ENCODE measurements at regions not wholly inside any gene's neighbourhood (a gene's known extent, or its start where the extent isn't known, plus 50 kb on each side); places are given as distances from the start of the nearest gene placed in this dataset.

DNA sequence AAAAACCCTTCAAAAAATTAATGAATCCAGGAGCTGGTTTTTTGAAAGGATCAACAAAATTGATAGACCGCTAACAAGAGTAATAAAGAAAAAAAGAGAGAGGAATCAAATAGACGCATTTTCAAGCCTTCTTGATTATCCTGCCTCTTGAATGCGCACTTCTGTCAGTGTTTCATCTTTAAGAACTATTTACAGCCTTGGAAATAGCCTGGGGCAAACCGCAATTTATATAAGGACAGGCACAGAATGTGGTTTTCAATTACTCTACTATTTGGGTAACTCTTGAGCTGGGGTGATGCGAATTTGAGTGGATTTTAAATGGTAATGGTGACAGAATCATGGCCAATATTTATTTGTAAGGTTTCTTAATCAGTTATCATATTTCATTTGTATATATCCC lies 179.1 kb upstream of the OTX2 start:
- ChIA-PET POLR2A (no interaction called here), CTCF (no interaction called here)
- TF ChIP-seq ELF4 (IDR thresholded peaks at IDR 0.05) (no peak), LEF1 (IDR thresholded peaks at IDR 0.05; ENCODE audit: borderline replicate concordance) (no peak), TARDBP (IDR thresholded peaks at IDR 0.05) (no peak), ZNF384 (IDR thresholded peaks at IDR 0.05) (no peak), SP1 (IDR thresholded peaks at IDR 0.05) (no peak), FOXK2 (IDR thresholded peaks at IDR 0.05) (no peak), HDGF (IDR thresholded peaks at IDR 0.05; ENCODE audit: borderline replicate concordance) (no peak), ARNT (IDR thresholded peaks at IDR 0.05) (no peak), L3MBTL2 (conservative IDR thresholded peaks at IDR 0.05) (no peak), CTBP1 (IDR thresholded peaks at IDR 0.05; ENCODE audit: borderline replicate concordance) (no peak), SUZ12 (IDR thresholded peaks at IDR 0.05) (no peak), FOXA1 (IDR thresholded peaks at IDR 0.05) (no peak), FOXM1 (IDR thresholded peaks at IDR 0.05; ENCODE audit: borderline replicate concordance) (no peak), NFRKB (IDR thresholded peaks at IDR 0.05) (no peak)
- TF ChIP-seq, protein P1, sequence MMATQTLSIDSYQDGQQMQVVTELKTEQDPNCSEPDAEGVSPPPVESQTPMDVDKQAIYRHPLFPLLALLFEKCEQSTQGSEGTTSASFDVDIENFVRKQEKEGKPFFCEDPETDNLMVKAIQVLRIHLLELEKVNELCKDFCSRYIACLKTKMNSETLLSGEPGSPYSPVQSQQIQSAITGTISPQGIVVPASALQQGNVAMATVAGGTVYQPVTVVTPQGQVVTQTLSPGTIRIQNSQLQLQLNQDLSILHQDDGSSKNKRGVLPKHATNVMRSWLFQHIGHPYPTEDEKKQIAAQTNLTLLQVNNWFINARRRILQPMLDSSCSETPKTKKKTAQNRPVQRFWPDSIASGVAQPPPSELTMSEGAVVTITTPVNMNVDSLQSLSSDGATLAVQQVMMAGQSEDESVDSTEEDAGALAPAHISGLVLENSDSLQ (IDR thresholded peaks at IDR 0.05), result no peak
- DNase-seq (ENCODE audit: extremely low spot score), result no peak

DNA sequence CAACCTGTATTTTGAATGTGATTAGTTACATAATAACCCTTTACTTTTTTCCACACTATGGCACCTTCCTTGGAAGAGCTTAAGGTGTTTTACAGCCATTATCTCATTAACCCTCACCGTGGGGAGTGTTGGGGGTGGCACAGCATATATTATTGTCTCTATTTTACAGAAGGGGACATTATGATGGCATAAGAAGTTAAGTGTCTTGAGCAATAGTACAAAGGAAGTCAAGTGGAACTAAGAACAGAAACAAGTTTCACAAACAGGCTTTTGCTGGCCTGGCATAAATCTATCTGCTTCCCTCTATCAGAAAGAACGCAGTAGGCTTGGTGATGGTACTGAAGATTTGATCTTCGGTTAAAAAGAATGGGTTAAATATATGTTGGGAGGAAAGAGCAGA lies 169.7 kb upstream of the OTX2 start:
- TF ChIP-seq SP1 (IDR thresholded peaks at IDR 0.05), result no peak
- TF ChIP-seq HDGF (IDR thresholded peaks at IDR 0.05; ENCODE audit: borderline replicate concordance), result no peak
- TF ChIP-seq, protein P1 (IDR thresholded peaks at IDR 0.05), result no peak
- no peak for TF ChIP-seq TARDBP (IDR thresholded peaks at IDR 0.05)
- no peak for TF ChIP-seq LEF1 (IDR thresholded peaks at IDR 0.05; ENCODE audit: borderline replicate concordance)
- POLR2A ChIA-PET, result no interaction called here
- CTCF ChIA-PET, result no interaction called here
- no peak for DNase-seq (ENCODE audit: extremely low spot score)

DNA sequence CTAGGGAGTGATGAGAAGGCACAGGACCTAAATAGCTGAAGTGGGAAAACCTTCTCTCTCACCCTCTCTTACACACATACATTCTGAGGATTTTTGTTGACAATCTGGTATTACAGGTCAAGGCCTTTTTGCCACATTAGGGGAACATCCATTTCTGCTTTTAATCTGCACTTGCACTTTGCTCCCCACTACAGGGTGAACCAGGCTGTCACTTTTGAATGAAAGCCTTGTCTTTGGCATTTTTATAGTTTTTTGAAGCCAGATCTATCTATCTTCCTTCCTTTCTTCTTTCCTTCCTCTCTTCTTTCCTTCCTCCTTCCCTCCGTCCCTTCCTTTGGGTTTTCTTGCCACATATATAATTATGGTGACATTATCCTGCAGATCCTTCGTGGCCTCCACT lies 165.9 kb upstream of the OTX2 start:
- no peak for DNase-seq (ENCODE audit: extremely low spot score)
- TF ChIP-seq BHLHE40 (IDR thresholded peaks at IDR 0.05; ENCODE audit: borderline replicate concordance) (no peak), FOXK2 (IDR thresholded peaks at IDR 0.05) (no peak), LEF1 (IDR thresholded peaks at IDR 0.05; ENCODE audit: borderline replicate concordance) (no peak), SP1 (IDR thresholded peaks at IDR 0.05) (no peak), L3MBTL2 (conservative IDR thresholded peaks at IDR 0.05) (no peak), HDGF (IDR thresholded peaks at IDR 0.05; ENCODE audit: borderline replicate concordance) (no peak), ZNF384 (IDR thresholded peaks at IDR 0.05) (no peak), TARDBP (IDR thresholded peaks at IDR 0.05) (no peak)
- TF ChIP-seq, protein P1 (IDR thresholded peaks at IDR 0.05), result no peak
- POLR2A ChIA-PET, result no interaction called here
- CTCF ChIA-PET, result no interaction called here

DNA sequence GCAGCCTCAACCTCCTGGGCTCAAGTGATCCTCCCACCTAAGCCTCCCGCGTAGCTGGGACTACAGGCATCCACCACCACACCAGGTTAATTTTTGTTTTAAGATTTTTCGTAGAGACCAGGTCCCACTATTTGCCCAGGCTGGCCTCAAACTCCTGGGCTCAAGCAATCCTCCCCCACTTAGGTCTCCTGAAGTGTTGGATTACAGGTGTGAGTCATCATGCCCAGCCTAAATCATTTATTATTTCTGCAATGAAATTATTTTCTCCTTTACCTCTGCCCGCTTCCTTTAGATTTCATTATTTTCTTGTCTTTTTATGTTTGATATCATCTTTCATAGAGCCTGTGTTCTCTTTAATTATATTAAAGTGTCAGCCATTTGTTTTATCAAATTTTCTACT lies 165.2 kb upstream of the OTX2 start:
- TF ChIP-seq TARDBP (IDR thresholded peaks at IDR 0.05) (no peak), FOXM1 (IDR thresholded peaks at IDR 0.05; ENCODE audit: borderline replicate concordance) (no peak), FOXA1 (IDR thresholded peaks at IDR 0.05) (no peak), ELF4 (IDR thresholded peaks at IDR 0.05) (no peak), CTBP1 (IDR thresholded peaks at IDR 0.05; ENCODE audit: borderline replicate concordance) (no peak), BHLHE40 (IDR thresholded peaks at IDR 0.05; ENCODE audit: borderline replicate concordance) (no peak), SUZ12 (IDR thresholded peaks at IDR 0.05) (no peak), LEF1 (IDR thresholded peaks at IDR 0.05; ENCODE audit: borderline replicate concordance) (no peak), HDGF (IDR thresholded peaks at IDR 0.05; ENCODE audit: borderline replicate concordance) (no peak), SP1 (IDR thresholded peaks at IDR 0.05) (no peak), L3MBTL2 (conservative IDR thresholded peaks at IDR 0.05) (no peak), ARNT (IDR thresholded peaks at IDR 0.05) (no peak), ZNF384 (IDR thresholded peaks at IDR 0.05) (no peak)
- TF ChIP-seq, protein P1 (IDR thresholded peaks at IDR 0.05), result no peak
- ChIA-PET POLR2A (no interaction called here), CTCF (no interaction called here)
- no peak for DNase-seq (ENCODE audit: extremely low spot score)

- DNase-seq (ENCODE audit: extremely low spot score), result no peak
- ChIA-PET CTCF (no interaction called here), POLR2A (no interaction called here)
- no peak for TF ChIP-seq ELF4 (IDR thresholded peaks at IDR 0.05)
- TF ChIP-seq FOXK2 (IDR thresholded peaks at IDR 0.05), result no peak
- no peak for TF ChIP-seq LEF1 (IDR thresholded peaks at IDR 0.05; ENCODE audit: borderline replicate concordance)
- TF ChIP-seq SP1 (IDR thresholded peaks at IDR 0.05), result no peak
- no peak for TF ChIP-seq HDGF (IDR thresholded peaks at IDR 0.05; ENCODE audit: borderline replicate concordance)
- no peak for TF ChIP-seq FOXA1 (IDR thresholded peaks at IDR 0.05)
- TF ChIP-seq L3MBTL2 (conservative IDR thresholded peaks at IDR 0.05), result no peak
- TF ChIP-seq, protein P1 (IDR thresholded peaks at IDR 0.05), result no peak
- no peak for TF ChIP-seq NFRKB (IDR thresholded peaks at IDR 0.05)
- no peak for TF ChIP-seq TARDBP (IDR thresholded peaks at IDR 0.05)
- TF ChIP-seq SUZ12 (IDR thresholded peaks at IDR 0.05), result no peak
- no peak for TF ChIP-seq ZNF384 (IDR thresholded peaks at IDR 0.05)
- no peak for TF ChIP-seq FOXM1 (IDR thresholded peaks at IDR 0.05; ENCODE audit: borderline replicate concordance)
- TF ChIP-seq CTBP1 (IDR thresholded peaks at IDR 0.05; ENCODE audit: borderline replicate concordance), result no peak
These were observed 162.7 kb upstream of the OTX2 start for GRCh38 chr14:56972948-56973347.

All from HEK293T (cell line).